Common myeloid progenitor, CD34-positive (primary cell): ENCODE measurements at regions not wholly inside any gene's neighbourhood (a gene's known extent, or its start where the extent isn't known, plus 50 kb on each side); places are given as distances from the start of the nearest gene placed in this dataset.

Source experiments
- CTCF ChIA-PET: fragments of 350-600 bp; sonication (Branson Sonifier 250); formaldehyde crosslinking; loops from one replicate; lab custom pipeline; 2021; ENCODE audit warnings: antibody characterized with exemption; lab: Charles Lee
- POLR2A ChIA-PET: fragments of 350-600 bp; sonication (Branson Sonifier 250); formaldehyde crosslinking; loops from one replicate; lab custom pipeline; 2021; ENCODE audit warnings: antibody characterized with exemption; lab: Charles Lee
- DNase-seq, 3 donors: peaks; one replicate each; pipeline versions ENCODE4 v3.0.0 to v3.0.0-alpha.2; 2013
- H3K27ac ChIP-seq, 2 experiments: 1 replicate in 1 of 2; 2 replicates in 1 of 2; pipeline ENCODE4 v1.7.0; 2013; ENCODE audit warnings: inconsistent platforms in 2 of 2, low read length in 2 of 2, mild to moderate bottlenecking in 2 of 2, low read depth in 1 of 2, moderate library complexity in 1 of 2; ENCODE audit not compliant: severe bottlenecking in 2 of 2, insufficient read depth in 1 of 2, poor library complexity in 1 of 2
- H3K27me3 ChIP-seq, 5 experiments: replicated peaks in 2 of 5; 1 replicate in 3 of 5; 2 replicates in 2 of 5; pipeline versions ENCODE4 v1.6.1 to v1.7.0; 2013; ENCODE audit warnings: low read length in 4 of 5, mild to moderate bottlenecking in 2 of 5, moderate library complexity in 2 of 5, inconsistent platforms in 1 of 5; ENCODE audit not compliant: insufficient read depth in 5 of 5, control insufficient read depth in 4 of 5
- H3K36me3 ChIP-seq, 4 experiments: 1 replicate in 2 of 4; 2 replicates in 2 of 4; pipeline versions ENCODE4 v1.6.1 to v1.7.0; 2013; ENCODE audit warnings: low read length in 3 of 4, control low read depth in 1 of 4, mild to moderate bottlenecking in 1 of 4; ENCODE audit not compliant: control insufficient read depth in 4 of 4, insufficient read depth in 4 of 4
- H3K4me1 ChIP-seq, 4 experiments: 1 replicate in 3 of 4; 2 replicates in 1 of 4; pipeline versions ENCODE4 v1.6.1 to v1.7.1; 2013; ENCODE audit warnings: low read length in 3 of 4, mild to moderate bottlenecking in 3 of 4, control low read depth in 1 of 4, inconsistent platforms in 1 of 4, moderate library complexity in 1 of 4; ENCODE audit not compliant: control insufficient read depth in 4 of 4, insufficient read depth in 4 of 4; ENCODE audit errors: control extremely low read depth in 1 of 4
- H3K4me3 ChIP-seq, 7 experiments: 1 replicate in 4 of 7; 2 replicates in 3 of 7; pipeline versions ENCODE4 v1.5.1 to v1.7.0; 2013; ENCODE audit warnings: mild to moderate bottlenecking in 7 of 7, low read length in 6 of 7, moderate library complexity in 6 of 7, inconsistent platforms in 2 of 7, low read depth in 2 of 7, control low read depth in 1 of 7; ENCODE audit not compliant: insufficient read depth in 4 of 7, control insufficient read depth in 1 of 7; ENCODE audit errors: extremely low read depth in 1 of 7
- H3K9me3 ChIP-seq, 5 experiments: 1 replicate in 4 of 5; 2 replicates in 1 of 5; pipeline versions ENCODE4 v1.6.1 to v1.7.1; 2013; ENCODE audit warnings: low read length in 4 of 5, mild to moderate bottlenecking in 2 of 5, inconsistent platforms in 1 of 5, low read depth in 1 of 5, moderate library complexity in 1 of 5; ENCODE audit not compliant: control insufficient read depth in 4 of 5, insufficient read depth in 2 of 5; ENCODE audit errors: control extremely low read depth in 1 of 5
- WGBS: methylation state at CpG from one replicate; pipeline ENCODE4 v1.1.5; 2013; ENCODE audit not compliant: insufficient coverage; 5-methylcytosine and 5-hydroxymethylcytosine counted together

DNA sequence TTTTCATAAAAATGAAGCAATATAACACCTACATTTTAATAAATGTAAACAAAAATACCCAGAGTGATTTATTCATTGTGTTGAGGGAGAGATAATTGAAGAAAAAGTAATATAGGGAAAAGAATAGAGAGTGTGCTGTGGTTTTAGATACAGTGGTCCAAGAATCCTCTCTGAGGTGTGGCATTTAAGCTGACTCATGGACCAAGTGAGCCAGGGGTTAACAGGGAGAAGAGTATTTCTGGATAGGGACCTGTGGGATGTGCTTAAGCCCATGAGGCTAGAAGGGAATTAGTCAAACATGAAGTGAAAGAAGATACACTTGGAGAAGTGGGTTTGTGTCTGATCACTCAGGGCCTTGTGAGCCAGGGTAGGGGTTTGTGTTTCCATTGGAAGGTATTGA is 680.7 kb upstream of the GRM7 start:
- H3K9me3 ChIP-seq: no peaks in the 10 kb centered on the region
- no peaks in the 10 kb centered on the region for H3K4me1 ChIP-seq
- H3K27me3 ChIP-seq: no peaks in the 10 kb centered on the region
- ChIA-PET CTCF (interaction anchor here (1.5 kb wide), 1 partner anchor 12 kb away, joined by 3 read pairs; no protein-coding TSS in a partner anchor), POLR2A (no interaction called here)
- no peaks in the 10 kb centered on the region for H3K36me3 ChIP-seq
- no peak overlapping the region for H3K4me3 ChIP-seq
- no peak for DNase-seq
- H3K27ac ChIP-seq: no peak overlapping the region

DNA sequence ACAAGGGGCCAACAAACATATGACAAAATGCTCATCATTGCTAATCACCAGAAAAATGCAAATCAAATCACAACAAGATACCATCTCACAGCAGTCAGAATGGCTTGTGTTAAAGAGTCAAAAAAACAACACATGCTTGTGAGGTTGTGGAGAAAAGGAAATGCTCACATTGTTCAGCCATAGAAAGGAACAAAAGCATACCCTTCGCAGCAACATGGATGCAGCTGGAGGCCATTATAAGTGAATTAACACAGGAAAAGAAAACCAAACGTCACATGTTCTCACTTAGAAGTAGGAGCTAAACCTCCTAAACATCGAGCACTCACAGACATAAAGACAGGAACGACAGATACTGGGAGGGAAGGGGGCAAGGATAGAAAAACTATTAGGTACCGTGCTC is 678.4 kb upstream of the GRM7 start:
- Histone ChIP-seq H3K27ac (no peak overlapping the region), H3K4me1 (no peaks in the 10 kb centered on the region), H3K4me3 (no peak overlapping the region), H3K36me3 (no peaks in the 10 kb centered on the region), H3K27me3 (no peaks in the 10 kb centered on the region), H3K9me3 (no peaks in the 10 kb centered on the region)
- DNase-seq: no peak
- CTCF ChIA-PET: no interaction called here
- WGBS: 100% methylated on average over 1 of the region's 5 CpGs
- POLR2A ChIA-PET: no interaction called here

DNA sequence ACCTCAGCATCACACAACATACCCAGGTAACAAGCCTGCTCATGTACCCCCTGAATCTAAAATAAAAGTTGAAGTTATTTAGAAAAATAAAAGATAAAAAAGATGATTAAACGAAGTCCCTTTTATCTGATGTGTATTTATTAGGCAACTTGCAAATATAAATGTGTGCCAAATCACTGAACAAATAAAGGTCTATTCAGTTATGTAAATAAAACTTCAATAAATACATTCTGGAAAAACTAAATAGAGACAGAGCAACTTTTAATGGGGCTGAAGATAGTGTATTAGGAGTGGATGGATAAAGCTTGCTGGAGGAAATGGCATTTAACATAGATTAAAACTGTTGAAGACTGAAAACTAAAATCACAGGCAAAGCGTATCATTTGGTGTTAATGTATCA is 678.0 kb upstream of the GRM7 start:
- H3K27ac ChIP-seq: no peak overlapping the region
- DNase-seq: no peak
- no peaks in the 10 kb centered on the region for H3K36me3 ChIP-seq
- CTCF ChIA-PET: no interaction called here
- POLR2A ChIA-PET: no interaction called here
- no peaks in the 10 kb centered on the region for H3K27me3 ChIP-seq
- no peak overlapping the region for H3K4me3 ChIP-seq
- 100% methylated on average over 1 of the region's 2 CpGs for WGBS
- H3K9me3 ChIP-seq: no peaks in the 10 kb centered on the region
- no peaks in the 10 kb centered on the region for H3K4me1 ChIP-seq

DNA sequence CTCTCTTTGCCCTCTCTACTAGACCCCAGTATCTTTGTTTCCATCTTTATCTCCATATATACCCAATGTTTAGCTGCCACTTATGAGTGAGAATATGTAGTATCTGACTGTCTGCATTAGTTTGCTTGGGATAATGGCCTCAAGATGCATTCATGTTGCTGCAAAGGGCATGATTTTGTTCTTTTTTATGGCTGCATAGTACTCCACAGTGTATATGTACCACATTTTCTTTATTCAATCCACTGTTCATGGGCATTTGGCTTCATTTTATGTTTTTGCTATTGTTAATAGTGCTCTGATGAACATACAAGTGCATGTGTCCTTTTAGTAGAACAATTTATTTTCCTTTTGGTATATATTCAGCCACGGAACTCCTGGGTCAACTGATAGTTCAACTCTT is 671.5 kb upstream of the GRM7 start:
- ChIA-PET CTCF (no interaction called here), POLR2A (no interaction called here)
- H3K27me3 ChIP-seq: no peaks in the 10 kb centered on the region
- H3K4me1 ChIP-seq: no peaks in the 10 kb centered on the region
- H3K9me3 ChIP-seq: peaks cover 0 to 3% (median 0%) of the 10 kb centered on the region in 5 experiments
- WGBS: 100% methylated on average over 1 of the region's 1 CpG
- DNase-seq: no peak
- no peak overlapping the region for H3K27ac ChIP-seq
- H3K36me3 ChIP-seq: no peaks in the 10 kb centered on the region
- H3K4me3 ChIP-seq: no peak overlapping the region

DNA sequence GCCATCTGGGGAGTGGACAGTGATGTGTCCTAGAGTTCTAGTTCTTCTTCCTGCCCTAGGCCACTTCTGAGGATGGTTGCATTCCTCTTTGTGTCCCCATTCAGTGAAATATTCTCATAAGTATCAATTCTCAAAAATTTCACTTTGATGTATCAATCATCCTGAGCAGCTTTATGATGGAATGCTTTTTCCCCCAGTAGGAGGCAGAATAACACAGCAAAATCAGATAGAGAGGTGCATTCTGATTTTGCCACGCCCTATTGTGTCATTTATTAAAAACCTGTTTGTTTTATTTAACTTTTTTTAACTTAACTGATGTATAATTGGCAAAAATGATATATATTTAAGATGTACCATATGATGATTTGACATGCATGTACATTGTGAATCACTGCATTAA is 656.0 kb upstream of the GRM7 start:
- H3K27me3 ChIP-seq: no peaks in the 10 kb centered on the region
- H3K9me3 ChIP-seq: no peaks in the 10 kb centered on the region
- no peaks in the 10 kb centered on the region for H3K4me1 ChIP-seq
- H3K4me3 ChIP-seq: no peak overlapping the region
- CTCF ChIA-PET: interaction anchor here (1.1 to 1.9 kb wide), 2 partner anchors 594 to 598 kb away, joined by 4 to 8 read pairs; no protein-coding TSS in a partner anchor
- H3K36me3 ChIP-seq: no peaks in the 10 kb centered on the region
- POLR2A ChIA-PET: no interaction called here
- DNase-seq: peak; percentile 14 to 43 (median 29)
- WGBS: no CpG with 5 or more reads among the region's 1 CpG
- no peak overlapping the region for H3K27ac ChIP-seq

DNA sequence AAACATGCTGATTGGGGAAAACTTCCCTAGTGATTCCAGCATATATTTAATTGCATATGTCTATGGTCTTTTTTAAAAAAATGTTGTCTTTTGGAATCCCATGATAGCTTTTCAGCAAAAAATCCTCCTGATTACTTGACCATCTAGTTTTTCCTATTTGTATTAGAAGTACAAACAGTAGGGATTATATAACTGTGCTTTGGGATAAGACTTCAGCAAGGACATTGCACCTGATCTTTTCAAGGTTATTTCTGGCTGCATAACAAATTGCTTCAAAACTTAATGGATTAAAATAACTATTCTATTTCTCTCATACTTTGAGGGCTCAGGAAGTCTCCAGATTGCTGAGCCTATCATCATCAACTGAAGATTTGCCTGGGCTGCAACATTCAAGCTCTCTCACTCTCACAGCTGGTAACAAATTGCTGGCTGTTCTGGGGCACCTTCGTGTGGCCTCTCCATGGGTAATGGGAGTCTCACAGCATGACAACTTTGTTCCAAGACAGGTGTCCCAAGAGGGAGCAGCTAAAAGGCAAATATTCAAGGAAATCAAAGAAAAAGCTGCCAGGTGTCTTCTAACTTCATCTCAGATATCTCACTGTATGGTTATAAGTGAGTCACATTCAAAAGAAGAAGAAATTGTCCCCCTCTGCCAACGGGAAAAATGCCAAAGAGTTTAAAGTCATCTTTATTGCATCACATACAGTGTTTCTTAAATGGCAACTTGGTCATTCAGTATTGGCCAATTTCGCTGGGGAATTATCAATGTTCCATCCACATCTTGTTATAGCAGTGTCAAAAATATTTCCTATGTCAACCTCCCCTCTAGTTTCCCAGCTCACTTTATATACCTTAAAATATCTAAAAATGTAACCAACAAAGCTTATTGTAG is 644.5 kb upstream of the GRM7 start:
- H3K27ac ChIP-seq: no peak overlapping the region
- no peaks in the 10 kb centered on the region for H3K9me3 ChIP-seq
- H3K4me1 ChIP-seq: peaks cover 6 to 16% (median 9%) of the 10 kb centered on the region in 4 experiments
- H3K27me3 ChIP-seq: no peaks in the 10 kb centered on the region
- H3K36me3 ChIP-seq: no peaks in the 10 kb centered on the region
- H3K4me3 ChIP-seq: no peak overlapping the region
- 100% methylated on average over 2 of the region's 3 CpGs for WGBS
- ChIA-PET POLR2A (no interaction called here), CTCF (no interaction called here)
- peak in 1 of 3 donors; percentile 1 for DNase-seq

DNA sequence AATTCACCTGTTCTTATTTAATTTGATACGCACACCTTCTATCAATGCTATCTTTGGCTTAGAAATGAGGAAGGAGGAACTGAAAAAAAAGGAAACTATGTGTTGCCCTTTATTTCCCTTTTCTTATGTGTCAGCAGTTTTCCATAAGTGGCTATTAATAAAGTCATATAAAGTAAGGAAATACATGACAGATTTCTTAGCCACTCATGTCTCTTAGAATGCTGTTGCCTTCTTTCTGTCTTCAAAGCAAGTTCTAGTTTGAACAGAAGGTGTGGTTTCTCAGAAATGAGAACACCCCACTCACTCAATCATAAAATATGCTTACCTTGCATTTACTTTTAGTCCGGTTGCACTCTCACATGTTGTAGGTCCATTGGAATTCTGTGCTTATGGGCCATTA is 640.5 kb upstream of the GRM7 start:
- Histone ChIP-seq H3K27me3 (no peaks in the 10 kb centered on the region), H3K36me3 (no peaks in the 10 kb centered on the region), H3K4me3 (peak overlapping the region in 1 of 7 experiments; percentile 35), H3K27ac (no peak overlapping the region), H3K9me3 (no peaks in the 10 kb centered on the region), H3K4me1 (peaks cover 7 to 27% (median 12%) of the 10 kb centered on the region in 4 experiments)
- ChIA-PET CTCF (no interaction called here), POLR2A (no interaction called here)
- DNase-seq: peak; percentile 25 to 69 (median 64)
- no CpG with 5 or more reads among the region's 2 CpGs for WGBS
